ENCODE measurements at regions not wholly inside any gene's neighbourhood (a gene's known extent, or its start where the extent isn't known, plus 50 kb on each side); places are given as distances from the start of the nearest gene placed in this dataset.
"Not testable (repeated sequence)": the region's sequence is repeated elsewhere in the genome, so short reads cannot be mapped to it uniquely, and the experiment has no call there.

DNA sequence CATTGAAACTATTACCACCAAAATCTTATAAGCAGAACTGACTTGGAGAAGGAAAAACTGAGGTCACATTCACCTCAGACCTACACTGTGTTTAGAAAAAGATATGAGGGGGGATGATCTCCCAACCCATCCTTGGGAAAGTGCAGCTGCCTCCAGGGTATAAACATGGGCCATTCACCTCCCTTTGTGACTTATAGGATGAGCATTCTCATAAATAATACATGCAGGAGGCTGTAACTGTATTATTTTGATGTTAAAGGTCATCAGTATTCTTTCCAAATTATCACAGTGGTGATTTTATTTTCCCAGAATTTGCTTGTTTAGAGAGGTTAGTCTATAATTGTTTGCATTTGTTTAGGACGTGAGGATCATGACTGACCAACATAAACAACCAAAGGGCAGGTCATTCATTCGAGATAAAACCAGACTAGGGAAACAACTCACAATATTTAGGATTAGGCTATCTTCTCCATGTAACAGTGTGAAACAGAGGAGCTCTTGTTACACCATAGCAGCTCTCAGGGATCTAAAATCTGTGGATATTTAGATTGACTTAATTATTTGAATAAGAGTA is 109.2 kb upstream of the NR5A2 start:
- DNase-seq (ENCODE audit: low read depth in 2 of 2) = no peak

DNA sequence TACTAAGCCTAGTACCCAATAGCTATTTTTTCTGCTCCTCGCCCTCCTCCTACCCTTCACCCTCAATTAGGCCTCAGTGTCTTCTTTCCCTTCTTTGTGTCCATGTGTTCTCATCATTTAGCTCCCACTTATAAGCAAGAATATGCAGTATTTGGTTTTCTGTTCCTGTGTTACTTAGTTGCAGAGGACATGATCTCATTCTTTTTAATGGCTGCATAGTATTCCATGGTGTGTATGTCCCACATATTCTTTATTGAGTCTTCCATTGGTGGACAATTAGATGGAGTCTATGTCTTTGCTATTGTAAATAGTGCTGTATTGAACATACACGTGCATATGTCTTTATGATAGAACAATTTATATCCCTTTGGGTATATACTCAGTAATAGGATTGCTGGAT is 106.9 kb upstream of the NR5A2 start:
- no peak for DNase-seq (ENCODE audit: low read depth in 2 of 2)

DNA sequence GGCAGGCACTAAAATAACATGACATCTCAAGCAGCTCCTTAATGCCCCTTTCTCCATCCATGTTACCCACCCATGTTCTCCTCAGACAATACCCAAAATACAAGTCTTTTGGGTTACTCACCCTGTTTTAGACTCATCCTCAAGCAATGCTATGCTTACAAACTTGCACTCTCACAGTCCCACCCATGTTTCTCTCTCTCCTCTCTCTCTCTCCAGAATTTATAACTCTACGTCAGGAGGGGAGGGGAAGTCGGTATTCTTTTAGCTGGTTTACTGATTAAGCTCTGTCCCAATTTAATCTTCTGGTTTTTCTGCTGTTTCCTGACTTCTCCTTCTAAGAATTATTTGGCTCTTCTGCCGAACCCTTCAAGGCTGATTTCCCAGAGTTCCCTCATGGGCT is 98.0 kb upstream of the NR5A2 start:
- no peak for DNase-seq (ENCODE audit: low read depth in 2 of 2)

DNA sequence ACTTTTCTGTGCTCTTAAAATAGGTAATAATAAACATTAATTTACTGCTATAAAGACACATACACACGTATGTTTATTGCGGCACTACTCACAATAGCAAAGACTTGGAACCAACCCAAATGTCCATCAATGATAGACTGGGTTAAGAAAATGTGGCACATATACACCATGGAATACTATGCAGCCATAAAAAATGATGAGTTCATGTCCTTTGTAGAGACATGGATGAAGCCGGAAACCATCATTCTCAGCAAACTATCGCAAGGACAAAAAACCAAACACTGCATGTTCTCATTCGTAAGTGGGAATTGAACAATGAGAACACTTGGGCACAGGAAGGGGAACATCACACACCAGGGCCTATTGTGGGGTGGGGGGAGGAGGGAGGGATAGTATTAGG is 97.4 kb upstream of the NR5A2 start:
- not testable (repeated sequence) for DNase-seq (ENCODE audit: low read depth in 2 of 2)

DNA sequence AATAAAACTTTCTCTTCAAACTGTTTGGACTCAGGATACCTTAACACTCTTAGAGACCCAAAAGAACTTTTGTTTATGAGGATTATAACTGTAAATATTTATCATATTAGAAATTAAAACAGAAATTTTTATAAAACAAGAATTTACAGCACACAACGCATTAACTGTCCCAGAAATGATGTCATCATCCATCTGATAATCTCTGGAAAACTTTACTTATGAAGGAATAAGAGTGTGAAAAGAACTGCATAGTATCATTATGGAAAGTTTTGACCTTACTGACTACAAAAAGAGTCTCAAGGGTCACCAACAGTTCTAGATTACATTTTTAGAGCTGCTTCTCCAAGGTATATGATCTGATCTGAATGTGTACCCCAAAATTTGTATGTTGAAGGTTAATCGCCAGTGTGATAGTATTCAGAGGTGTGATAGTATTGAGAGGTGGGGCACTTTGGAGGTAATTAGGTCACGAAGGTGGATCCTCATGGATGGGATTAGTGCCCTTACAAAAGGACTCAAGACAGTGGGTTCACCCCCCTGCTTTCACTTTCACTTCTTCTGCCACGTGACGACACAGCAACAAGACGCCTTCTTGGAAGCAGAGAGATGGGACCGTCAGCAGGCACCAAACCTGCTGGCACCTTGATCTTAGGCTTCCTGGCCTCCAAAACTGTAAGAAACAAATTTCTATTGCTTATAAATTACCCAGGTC is 95.7 kb upstream of the NR5A2 start:
- DNase-seq (ENCODE audit: low read depth in 2 of 2) = no peak

DNA sequence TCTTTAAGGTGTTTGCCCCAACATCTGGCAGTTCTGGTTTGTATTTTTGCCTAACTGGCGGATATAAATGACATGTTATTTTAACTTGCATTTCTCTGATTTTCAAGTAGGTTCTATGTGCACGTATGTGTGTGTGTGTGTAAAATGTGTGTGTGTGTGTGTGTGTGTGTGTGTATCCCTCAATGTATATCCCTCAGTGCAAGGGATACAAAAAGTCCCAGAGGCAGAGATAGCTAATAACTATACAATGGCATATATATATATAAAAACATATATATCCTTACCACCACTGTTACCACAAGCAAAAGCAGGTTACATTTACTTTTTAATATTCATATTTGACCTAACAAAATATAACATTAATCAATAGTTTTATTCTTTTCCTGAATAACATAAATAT is 95.0 kb upstream of the NR5A2 start:
- DNase-seq (ENCODE audit: low read depth in 2 of 2) = no peak

DNA sequence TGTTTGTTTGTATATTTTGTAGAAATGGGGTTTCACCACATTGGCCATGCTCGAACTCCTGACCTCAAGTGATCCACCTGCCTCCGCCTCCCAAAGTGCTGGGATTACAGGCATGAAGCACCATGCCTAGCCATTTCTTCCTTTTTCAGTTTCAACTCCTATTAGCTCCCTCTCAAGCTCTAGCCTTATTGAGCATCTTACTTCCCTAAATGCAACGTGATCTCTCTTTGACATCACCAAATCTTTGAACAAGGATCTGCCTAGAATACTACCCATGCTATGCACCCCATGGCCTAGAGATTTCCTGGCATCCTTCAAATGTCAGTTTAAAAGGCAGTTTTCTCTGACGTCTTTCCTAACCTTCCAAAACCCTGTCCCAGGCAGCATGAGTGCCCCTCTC is 91.1 kb upstream of the NR5A2 start:
- no peak for DNase-seq (ENCODE audit: low read depth in 2 of 2)

DNA sequence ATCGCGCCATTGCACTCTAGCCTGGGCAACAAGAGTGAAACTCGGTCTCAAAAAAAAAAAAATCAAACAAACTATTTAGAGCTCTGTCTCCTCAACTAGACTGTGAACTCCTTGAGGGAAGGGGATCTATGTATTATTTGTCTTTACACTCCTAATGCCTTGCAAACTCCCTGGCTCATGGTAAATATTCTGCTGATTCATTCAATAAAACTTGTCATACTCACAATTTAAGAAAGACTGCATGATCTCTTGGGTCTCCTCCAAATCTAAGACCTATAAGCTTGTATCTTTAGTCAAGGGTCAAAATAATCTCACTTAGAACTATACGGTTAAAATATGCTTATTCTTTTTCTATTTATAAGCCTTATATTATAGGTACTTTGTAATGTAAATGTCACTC is 90.3 kb upstream of the NR5A2 start:
- no peak for DNase-seq (ENCODE audit: low read depth in 2 of 2)

DNA sequence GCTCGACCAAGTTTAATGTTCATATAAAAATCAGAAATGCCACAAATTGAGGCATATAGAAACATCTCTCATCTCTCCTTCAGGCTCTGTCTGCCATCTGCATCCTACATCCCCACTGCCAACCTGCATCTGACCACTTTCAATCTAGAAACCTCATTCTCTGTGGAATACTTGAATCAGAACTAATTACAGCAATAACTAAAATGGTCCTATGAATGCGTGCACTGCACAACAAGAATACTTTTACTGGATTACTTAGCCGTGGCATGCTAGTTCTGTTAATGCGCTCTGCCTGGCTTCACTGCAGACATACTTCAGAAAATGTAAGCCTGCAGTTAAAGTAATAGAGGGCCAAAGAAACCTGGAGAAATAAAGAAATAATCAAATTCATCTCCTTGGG is 89.8 kb upstream of the NR5A2 start:
- no peak for DNase-seq (ENCODE audit: low read depth in 2 of 2)

DNA sequence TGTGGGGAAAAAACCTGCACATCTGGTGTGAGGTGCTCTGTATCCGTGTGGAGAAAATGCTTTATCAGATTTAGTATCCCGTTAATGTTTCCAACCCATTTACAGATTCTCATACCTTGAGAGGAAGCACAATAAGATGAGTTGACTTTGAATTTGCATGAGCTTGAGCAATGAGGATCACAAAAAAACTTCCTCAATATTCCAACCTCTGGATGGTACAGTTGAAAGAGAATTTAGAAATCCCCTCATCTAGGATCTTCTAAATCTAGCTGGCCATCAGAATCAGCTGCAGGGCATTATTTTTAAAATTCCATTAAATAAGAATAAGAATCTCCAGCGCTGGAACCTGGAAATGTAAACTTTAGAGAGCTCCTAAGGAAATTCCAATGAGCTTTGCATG is 82.5 kb upstream of the NR5A2 start:
- no peak for DNase-seq (ENCODE audit: low read depth in 2 of 2)

DNA sequence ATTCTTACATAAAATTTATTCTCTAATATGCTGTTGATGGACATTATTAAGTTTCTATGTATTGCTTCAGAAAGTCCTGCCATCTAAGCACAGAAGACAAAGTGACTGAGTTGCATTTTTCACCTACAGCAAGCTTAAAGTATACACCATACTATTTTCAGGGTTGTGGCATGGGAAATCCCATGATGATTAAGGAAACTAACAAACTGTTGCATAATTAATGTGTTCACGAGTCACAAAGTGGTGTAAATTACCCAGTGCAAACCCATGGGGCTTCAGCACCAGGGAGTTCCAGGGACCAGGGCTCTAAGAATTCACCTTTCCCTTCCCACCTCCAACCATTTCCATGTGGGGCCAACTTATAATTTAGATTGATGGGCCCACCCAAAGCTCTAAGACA is 81.9 kb upstream of the NR5A2 start:
- no peak for DNase-seq (ENCODE audit: low read depth in 2 of 2)

DNA sequence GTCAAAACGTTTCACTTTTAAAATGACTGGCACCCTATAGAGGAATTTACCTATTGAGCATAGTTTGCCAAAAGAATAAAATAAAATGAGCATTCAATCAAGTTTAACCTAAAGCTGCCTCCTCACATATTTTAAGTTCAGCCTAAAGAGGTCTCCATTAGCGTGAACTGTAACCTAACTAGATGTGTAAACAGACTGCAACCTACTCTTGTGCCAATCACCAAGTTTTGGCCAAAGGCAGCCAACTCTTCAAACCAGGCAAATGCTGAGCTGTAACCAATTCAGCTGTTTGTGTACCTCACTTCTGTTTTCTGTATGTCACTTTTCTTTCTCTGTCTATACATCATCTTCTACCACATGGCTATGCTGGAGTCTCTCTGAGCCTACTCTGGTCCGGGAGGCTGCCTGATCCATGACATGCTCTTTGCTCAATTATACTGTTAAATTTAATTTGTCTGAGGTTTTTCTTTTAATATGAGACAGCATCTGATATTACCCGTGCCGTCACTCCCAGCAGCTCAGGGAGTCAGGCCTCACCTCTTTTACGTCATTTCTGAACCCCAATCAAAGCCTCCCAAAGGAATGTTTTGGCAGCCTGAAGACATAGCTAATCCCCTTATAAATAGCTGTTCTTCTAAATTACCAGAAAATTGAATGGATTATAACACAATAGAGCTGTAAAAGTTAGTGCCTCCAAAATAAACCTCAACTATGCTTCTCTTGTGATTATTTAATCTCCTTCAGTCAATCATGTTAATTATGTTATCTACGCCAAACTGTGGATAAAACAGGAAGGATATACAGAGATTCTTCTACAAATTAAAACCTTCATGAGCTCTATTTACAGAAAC is 81.0 kb upstream of the NR5A2 start:
- no peak for DNase-seq (ENCODE audit: low read depth in 2 of 2)

DNA sequence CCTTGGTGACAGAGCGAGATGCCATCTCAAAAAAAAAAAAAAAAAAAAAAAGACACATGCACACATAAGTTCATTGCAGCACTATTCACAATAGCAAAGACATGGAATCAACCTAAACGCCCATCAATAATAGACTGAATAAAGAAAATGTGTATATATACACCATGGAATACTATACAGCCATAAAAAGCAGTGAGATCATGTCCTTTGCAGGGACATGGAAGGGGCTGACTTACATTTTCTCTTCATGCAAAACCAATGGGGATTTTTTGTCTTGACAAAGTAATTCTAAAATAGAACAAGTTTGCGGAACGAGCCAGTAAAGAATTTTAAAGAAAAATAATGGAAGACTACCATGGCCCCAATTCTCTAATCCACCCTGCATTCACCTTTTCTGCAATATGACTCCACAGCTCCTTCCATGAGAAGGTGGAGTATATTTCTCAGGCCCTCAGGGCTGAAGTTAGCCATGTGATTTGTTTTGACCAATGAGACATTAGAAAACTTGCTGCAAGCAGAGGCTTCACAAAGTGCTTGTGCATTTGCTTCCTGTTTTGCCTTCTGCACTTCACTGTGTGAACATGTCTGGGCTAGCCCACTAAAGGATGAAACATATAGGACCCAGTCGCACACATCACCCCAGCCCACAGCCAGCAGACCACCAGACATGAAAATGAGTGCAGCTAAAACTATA is 78.8 kb upstream of the NR5A2 start:
- DNase-seq (ENCODE audit: low read depth in 2 of 2) = no peak

DNA sequence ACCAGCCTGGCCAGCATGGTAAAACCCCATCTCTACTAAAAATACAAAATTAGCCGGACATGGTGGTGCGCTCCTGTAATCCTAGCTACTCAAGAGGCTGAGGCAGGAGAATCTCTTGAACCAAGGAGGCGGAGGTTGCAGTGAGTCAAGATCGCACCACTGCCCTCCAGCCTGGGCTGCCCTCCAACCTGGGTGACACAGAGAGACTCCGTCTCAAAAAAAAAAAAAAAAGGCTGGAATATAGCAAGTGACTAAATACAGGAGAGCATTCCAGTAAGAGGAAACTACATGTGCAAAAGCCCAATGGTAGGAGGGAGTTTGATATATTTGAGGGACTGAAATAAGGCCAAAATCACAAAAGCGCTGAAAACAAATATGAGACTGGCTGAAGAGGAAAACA is 76.5 kb upstream of the NR5A2 start:
- DNase-seq (ENCODE audit: low read depth in 2 of 2) = not testable (repeated sequence)

DNA sequence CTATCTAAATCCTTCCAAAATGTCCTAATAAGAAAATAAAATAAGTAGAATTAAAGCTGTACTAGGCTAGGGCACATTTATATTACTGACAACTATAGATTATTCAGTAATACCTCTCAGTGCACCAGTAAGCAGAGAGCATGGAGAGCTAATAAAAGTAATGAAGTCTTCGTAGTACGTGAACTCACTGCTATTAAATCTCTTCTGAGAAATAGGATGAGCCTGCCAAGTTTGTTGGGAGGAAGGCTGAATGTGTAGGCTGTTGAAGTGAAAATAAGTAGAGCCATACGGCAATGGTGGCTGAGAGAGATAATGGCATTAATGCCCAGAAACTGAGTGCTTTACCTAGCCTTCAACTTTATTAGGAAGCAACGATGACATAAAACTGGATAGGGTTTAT is 73.9 kb upstream of the NR5A2 start:
- DNase-seq (ENCODE audit: low read depth in 2 of 2) = no peak

DNA sequence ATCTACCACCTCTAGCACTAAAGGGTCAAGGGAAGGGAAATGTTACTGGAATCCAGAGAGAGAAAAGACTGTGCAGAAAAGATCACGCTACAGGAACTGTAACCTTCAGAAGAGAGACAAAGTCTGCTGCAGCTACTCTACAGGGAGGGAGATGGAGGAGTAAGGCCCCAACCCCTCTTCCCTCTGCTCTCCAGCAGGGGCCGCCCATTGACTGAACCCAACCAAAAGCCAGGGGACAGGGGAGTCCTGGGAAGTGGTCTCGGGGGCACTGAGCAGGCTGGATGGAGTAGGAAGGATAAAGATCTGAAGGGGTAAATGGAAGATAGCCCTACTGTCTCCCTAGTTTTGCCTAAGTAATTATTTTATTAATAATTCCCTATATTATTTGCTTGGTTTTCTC is 72.8 kb upstream of the NR5A2 start:
- no peak for DNase-seq (ENCODE audit: low read depth in 2 of 2)

DNA sequence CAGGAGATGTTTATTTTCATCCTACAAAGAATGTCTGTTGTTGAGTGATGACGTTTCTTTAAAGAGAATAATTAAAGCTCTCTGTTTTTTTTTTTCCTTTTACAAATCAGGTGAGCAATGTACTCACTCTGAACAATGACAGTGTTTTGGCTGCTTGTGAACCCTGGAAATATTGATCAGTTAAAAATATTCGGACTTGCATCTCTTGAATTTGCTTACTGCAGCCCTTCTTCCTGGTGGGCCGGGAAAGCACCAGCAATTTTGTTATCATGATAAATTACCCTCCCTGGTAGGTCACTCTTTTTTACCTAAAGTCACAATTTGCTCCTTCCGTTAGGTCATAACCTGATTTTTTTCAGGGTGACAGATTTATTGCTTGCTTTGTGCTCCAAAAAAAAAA is 72.3 kb upstream of the NR5A2 start:
- no peak for DNase-seq (ENCODE audit: low read depth in 2 of 2)

DNA sequence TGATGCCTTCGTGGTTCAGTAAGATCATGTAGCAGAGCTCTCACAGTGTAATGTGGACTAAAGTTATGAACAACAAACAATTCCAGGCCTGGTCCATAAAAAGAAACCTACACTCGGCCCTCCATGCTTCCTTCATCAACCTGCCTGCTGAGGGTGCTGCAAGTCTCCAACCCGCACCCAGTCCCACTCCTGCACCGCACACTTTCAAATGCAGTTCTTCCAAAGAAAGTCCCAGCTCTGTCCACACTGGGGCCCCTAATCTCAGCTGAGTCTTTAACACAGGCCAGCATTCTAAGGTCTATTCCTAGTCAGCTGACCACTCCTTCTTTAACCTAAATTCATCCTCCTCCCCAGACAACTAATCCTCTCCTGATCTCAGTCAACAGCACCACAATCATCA is 71.5 kb upstream of the NR5A2 start:
- no peak for DNase-seq (ENCODE audit: low read depth in 2 of 2)

DNA sequence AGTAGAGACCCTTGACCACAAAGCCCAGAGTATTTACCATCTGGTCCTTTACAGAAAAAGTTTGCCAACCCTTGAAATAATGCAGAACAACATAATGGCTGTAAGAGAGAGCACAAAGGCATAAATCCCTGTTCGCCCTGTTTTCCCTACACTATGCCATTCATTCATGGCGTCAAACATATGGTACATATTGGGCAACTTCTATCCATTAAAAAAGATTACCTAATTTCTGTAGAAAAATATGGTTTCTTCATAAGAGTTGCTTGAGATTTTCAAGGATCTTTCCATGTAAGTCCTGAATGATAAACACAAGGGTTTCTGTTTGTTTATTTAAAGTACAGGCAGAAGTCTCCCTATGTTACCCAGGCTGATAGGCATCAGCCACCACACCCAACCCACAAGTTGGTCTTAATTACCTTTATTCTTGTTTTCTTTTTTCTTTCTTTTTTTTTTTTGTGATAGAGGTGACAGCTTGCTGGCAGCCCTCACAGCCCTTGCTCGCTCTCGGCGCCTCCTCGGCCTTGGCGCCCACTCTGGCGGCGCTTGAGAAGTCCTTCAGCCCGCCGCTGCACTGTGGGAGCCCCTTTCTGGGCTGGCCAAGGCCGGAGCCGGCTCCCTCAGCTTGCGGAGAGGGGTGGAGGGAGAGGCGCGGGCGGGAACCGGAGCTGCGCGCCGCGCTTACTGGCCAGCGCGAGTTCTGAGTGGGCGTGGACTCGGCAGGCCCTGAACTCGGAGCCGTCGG is 68.3 kb upstream of the NR5A2 start:
- DNase-seq (ENCODE audit: low read depth in 2 of 2) = no peak

DNA sequence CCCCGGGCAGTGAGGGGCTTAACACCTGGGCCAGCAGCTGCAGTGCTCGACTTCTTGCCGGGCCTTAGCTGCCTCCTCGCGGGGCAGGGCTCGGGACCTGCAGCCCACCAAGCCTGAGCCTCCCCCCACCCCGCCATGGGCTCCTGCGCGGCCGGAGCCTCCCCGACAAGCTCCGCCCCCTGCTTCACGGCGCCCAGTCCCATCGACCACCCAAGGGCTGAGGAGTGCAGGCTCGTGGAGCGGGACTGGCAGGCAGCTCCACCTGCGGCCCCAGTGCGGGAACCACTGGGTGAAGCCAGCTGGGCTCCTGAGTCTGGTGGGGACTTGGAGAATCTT is 67.8 kb upstream of the NR5A2 start:
- no peak for DNase-seq (ENCODE audit: low read depth in 2 of 2)

DNA sequence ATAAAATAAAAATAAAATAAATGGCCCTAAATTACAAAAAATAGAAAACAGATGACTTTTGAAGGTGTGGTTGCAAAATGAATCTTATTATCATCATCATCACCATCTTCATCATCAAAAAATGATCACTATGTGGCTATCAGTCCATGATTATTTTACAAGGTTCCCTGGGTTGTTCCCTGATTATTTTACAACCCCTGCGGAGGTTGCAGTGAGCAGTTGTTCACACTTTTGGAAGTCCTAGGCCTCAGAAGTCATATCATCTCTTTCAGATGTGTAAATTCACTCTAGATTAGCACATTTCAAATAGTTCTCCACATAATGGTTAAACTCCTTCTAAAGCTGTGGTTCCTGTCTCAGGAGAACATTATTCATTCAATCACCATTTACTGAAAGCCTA is 57.4 kb upstream of the NR5A2 start:
- DNase-seq (ENCODE audit: low read depth in 2 of 2) = no peak
